ENCODE measurements at regions not wholly inside any gene's neighbourhood (a gene's known extent, or its start where the extent isn't known, plus 50 kb on each side); places are given as distances from the start of the nearest gene placed in this dataset.

DNA sequence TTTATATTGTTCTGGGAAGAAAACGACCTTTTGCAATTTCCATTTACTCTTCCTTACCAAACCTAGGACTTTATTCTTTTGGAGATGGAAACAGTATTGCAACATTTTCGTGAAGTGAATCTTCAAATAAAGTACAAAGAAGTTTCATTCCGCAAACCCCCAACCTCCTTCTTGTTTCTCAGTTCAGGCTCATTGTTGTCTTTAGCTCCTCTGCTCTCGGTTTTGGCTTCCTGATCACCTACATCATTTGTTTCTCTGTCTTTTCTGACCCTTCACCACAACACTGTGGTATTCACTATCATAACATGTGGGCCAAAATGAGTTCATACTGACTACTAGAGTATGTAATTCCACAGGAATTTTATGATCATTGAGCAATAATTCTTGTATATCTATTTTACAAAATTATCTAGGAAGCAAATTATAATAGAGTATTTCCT is 266.8 kb downstream of the ADAMTS20 start:
- no peaks in the 10 kb centered on the region for H3K36me3 ChIP-seq (ENCODE audit: control insufficient read depth in 4 of 4, insufficient read depth in 4 of 4, low read length in 4 of 4)
- no peak overlapping the region for H3K27ac ChIP-seq (ENCODE audit: low read depth in 1 of 2, low read length in 1 of 2)
- peaks cover 2 to 60% (median 15%) of the 10 kb centered on the region in 5 donors for H3K4me1 ChIP-seq (ENCODE audit: control insufficient read depth in 5 of 5, insufficient read depth in 5 of 5, low read length in 5 of 5)
- no peaks in the 10 kb centered on the region for H3K9me3 ChIP-seq (ENCODE audit: control insufficient read depth in 4 of 4, insufficient read depth in 3 of 4, low read length in 3 of 4)
- WGBS, 2 donors = 61 to 68% methylated on average over 4 of the region's 4 CpGs
- no peak overlapping the region for H3K4me3 ChIP-seq
- no peak for TF ChIP-seq CTCF (IDR thresholded peaks at IDR 0.05; ENCODE audit: control extremely low read depth, extremely low read depth)
- no peak overlapping the region for H3K9ac ChIP-seq (ENCODE audit: insufficient read depth in 1 of 2, low read length in 2 of 2)
- DNase-seq (peak in 2 of 3 donors; percentile 35 to 39), ATAC-seq (ENCODE audit: insufficient read depth, low FRiP score) (no peak)
- H3K27me3 ChIP-seq (ENCODE audit: control insufficient read depth in 3 of 3, insufficient read depth in 3 of 3, low read length in 2 of 3) = no peaks in the 10 kb centered on the region

DNA sequence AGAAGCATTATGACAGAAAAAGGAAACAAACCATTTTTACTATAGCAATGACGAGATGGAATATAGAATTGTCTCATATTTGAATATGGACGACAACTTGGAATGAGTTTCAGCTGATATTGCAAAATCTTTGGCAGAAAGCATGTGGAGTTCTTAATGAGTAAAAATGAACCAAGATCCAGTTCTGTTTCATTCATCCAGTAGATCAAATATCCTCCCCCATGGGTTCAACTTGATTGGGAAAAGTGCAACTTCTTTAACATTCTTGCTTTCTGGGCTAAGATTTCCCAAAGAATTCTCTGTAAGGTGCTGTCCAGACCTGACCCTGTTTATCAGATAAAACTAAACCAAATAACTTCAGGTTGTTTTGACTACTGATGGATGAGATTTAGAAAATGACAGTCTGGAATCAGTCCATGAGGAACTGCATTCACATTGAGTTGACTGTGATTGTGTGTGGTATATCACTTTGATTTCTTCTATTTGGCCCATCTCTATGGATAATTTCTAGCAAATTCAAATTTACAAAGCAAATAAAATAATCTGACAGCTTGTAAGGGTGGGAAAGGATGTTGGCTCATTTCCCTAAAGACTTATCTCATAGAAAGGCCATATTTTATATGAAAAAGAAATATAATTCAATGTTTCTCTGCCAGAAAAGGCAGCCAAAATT is 267.4 kb downstream of the ADAMTS20 start:
- DNase-seq (peak in 2 of 3 donors; percentile 47 to 65), ATAC-seq (ENCODE audit: insufficient read depth, low FRiP score) (no peak)
- no peaks in the 10 kb centered on the region for H3K9me3 ChIP-seq (ENCODE audit: control insufficient read depth in 4 of 4, insufficient read depth in 3 of 4, low read length in 3 of 4)
- 59 to 85% methylated on average over 2 of the region's 2 CpGs for WGBS, 2 donors
- H3K27me3 ChIP-seq (ENCODE audit: control insufficient read depth in 3 of 3, insufficient read depth in 3 of 3, low read length in 2 of 3) = no peaks in the 10 kb centered on the region
- H3K27ac ChIP-seq (ENCODE audit: low read depth in 1 of 2, low read length in 1 of 2) = no peak overlapping the region
- no peak for TF ChIP-seq CTCF (IDR thresholded peaks at IDR 0.05; ENCODE audit: control extremely low read depth, extremely low read depth)
- H3K36me3 ChIP-seq (ENCODE audit: control insufficient read depth in 4 of 4, insufficient read depth in 4 of 4, low read length in 4 of 4) = no peaks in the 10 kb centered on the region
- H3K9ac ChIP-seq (ENCODE audit: insufficient read depth in 1 of 2, low read length in 2 of 2) = no peak overlapping the region
- no peak overlapping the region for H3K4me3 ChIP-seq
- H3K4me1 ChIP-seq (ENCODE audit: control insufficient read depth in 5 of 5, insufficient read depth in 5 of 5, low read length in 5 of 5) = peaks cover 1 to 55% (median 11%) of the 10 kb centered on the region in 5 donors

GRCh38 chr12:43283206-43283605 is 268.8 kb downstream of the ADAMTS20 start:
- no peak for TF ChIP-seq CTCF (IDR thresholded peaks at IDR 0.05; ENCODE audit: control extremely low read depth, extremely low read depth)
- no peaks in the 10 kb centered on the region for H3K9me3 ChIP-seq (ENCODE audit: control insufficient read depth in 4 of 4, insufficient read depth in 3 of 4, low read length in 3 of 4)
- no peak for ATAC-seq (ENCODE audit: insufficient read depth, low FRiP score)

GRCh38 chr12:43282106-43282505 is 269.9 kb downstream of the ADAMTS20 start:
- H3K4me3 ChIP-seq = no peak overlapping the region
- peaks cover 0 to 30% (median 6%) of the 10 kb centered on the region in 5 donors for H3K4me1 ChIP-seq (ENCODE audit: control insufficient read depth in 5 of 5, insufficient read depth in 5 of 5, low read length in 5 of 5)
- no peaks in the 10 kb centered on the region for H3K9me3 ChIP-seq (ENCODE audit: control insufficient read depth in 4 of 4, insufficient read depth in 3 of 4, low read length in 3 of 4)
- no peak overlapping the region for H3K27ac ChIP-seq (ENCODE audit: low read depth in 1 of 2, low read length in 1 of 2)
- no peaks in the 10 kb centered on the region for H3K36me3 ChIP-seq (ENCODE audit: control insufficient read depth in 4 of 4, insufficient read depth in 4 of 4, low read length in 4 of 4)
- TF ChIP-seq CTCF (IDR thresholded peaks at IDR 0.05; ENCODE audit: control extremely low read depth, extremely low read depth) = no peak
- H3K9ac ChIP-seq (ENCODE audit: insufficient read depth in 1 of 2, low read length in 2 of 2) = no peak overlapping the region
- DNase-seq (peak in 2 of 3 donors; percentile 60 to 79), ATAC-seq (ENCODE audit: insufficient read depth, low FRiP score) (no peak)
- H3K27me3 ChIP-seq (ENCODE audit: control insufficient read depth in 3 of 3, insufficient read depth in 3 of 3, low read length in 2 of 3) = no peaks in the 10 kb centered on the region

More at GRCh38 chr12:43283206-43283605, 268.8 kb downstream of the ADAMTS20 start:
- Histone ChIP-seq H3K27ac (ENCODE audit: low read depth in 1 of 2, low read length in 1 of 2) (no peak overlapping the region), H3K9ac (ENCODE audit: insufficient read depth in 1 of 2, low read length in 2 of 2) (no peak overlapping the region), H3K4me1 (ENCODE audit: control insufficient read depth in 5 of 5, insufficient read depth in 5 of 5, low read length in 5 of 5) (peaks cover 0 to 41% (median 6%) of the 10 kb centered on the region in 5 donors), H3K27me3 (ENCODE audit: control insufficient read depth in 3 of 3, insufficient read depth in 3 of 3, low read length in 2 of 3) (no peaks in the 10 kb centered on the region), H3K4me3 (no peak overlapping the region), H3K36me3 (ENCODE audit: control insufficient read depth in 4 of 4, insufficient read depth in 4 of 4, low read length in 4 of 4) (no peaks in the 10 kb centered on the region)
- no peak for DNase-seq

All from lung (tissue), 11 donors.